Lung (tissue), 11 donors: ENCODE measurements at regions not wholly inside any gene's neighbourhood (a gene's known extent, or its start where the extent isn't known, plus 50 kb on each side); places are given as distances from the start of the nearest gene placed in this dataset.
A peak's percentile ranks its signal among the peaks of the same experiment; 100 is the strongest.

Source experiments
- ATAC-seq: fragments of 200-7000 bp; cut with Tn5 transposase; one replicate; pipeline ENCODE4 v1.9.1; 2020; ENCODE audit warnings: moderate number of reproducible peaks; ENCODE audit not compliant: insufficient read depth, low FRiP score
- DNase-seq, 3 donors: peaks; one replicate each; pipeline ENCODE4 v3.0.0-alpha.2; 2013 to 2017
- H3K27ac ChIP-seq, 2 donors: one replicate each; pipeline ENCODE4 v1.5.1; 2013; ENCODE audit warnings: mild to moderate bottlenecking in 2 of 2, moderate library complexity in 2 of 2, control low read depth in 1 of 2, inconsistent platforms in 1 of 2, low read depth in 1 of 2, low read length in 1 of 2
- H3K27me3 ChIP-seq, 3 donors: one replicate each; pipeline ENCODE4 v1.5.1; 2013; ENCODE audit warnings: low read length in 2 of 3; ENCODE audit not compliant: control insufficient read depth in 3 of 3, insufficient read depth in 3 of 3
- H3K36me3 ChIP-seq, 4 donors: one replicate each; pipeline ENCODE4 v1.5.1; 2013; ENCODE audit warnings: low read length in 4 of 4, mild to moderate bottlenecking in 1 of 4, moderate library complexity in 1 of 4; ENCODE audit not compliant: control insufficient read depth in 4 of 4, insufficient read depth in 4 of 4
- H3K4me1 ChIP-seq, 5 donors: one replicate each; pipeline ENCODE4 v1.5.1; 2013; ENCODE audit warnings: low read length in 5 of 5, mild to moderate bottlenecking in 2 of 5, moderate library complexity in 1 of 5; ENCODE audit not compliant: control insufficient read depth in 5 of 5, insufficient read depth in 5 of 5
- H3K4me3 ChIP-seq: one replicate; pipeline ENCODE4 v1.5.1; 2013; ENCODE audit warnings: mild to moderate bottlenecking, control low read depth, moderate library complexity
- H3K9ac ChIP-seq, 2 donors: one replicate each; pipeline ENCODE4 v1.5.1; 2013; ENCODE audit warnings: low read length in 2 of 2, control low read depth in 1 of 2; ENCODE audit not compliant: insufficient read depth in 1 of 2
- H3K9me3 ChIP-seq, 4 donors: one replicate each; pipeline ENCODE4 v1.5.1; 2013; ENCODE audit warnings: low read length in 3 of 4, mild to moderate bottlenecking in 1 of 4, moderate library complexity in 1 of 4; ENCODE audit not compliant: control insufficient read depth in 4 of 4, insufficient read depth in 3 of 4
- WGBS, 2 donors: extraction: QIAGEN DNeasy Blood & Tissue Kit; methylation state at CpG; one replicate each; pipeline ENCODE4 v1.1.7; 2013; 5-methylcytosine and 5-hydroxymethylcytosine counted together
- TF ChIP-seq, protein P1 (sequence below): IDR thresholded peaks from 2 replicates; pipeline ENCODE4 v1.5.1; 2012; ENCODE audit warnings: mild to moderate bottlenecking; ENCODE audit errors: control extremely low read depth, extremely low read depth
- donor health status: control.
- donor health status: control.
- donor health status: Bipolar disorder and iron deficiency.
- donor health status: healthy.
- donor health status: DM: yes; HTN: yes; CAD: no.

DNA sequence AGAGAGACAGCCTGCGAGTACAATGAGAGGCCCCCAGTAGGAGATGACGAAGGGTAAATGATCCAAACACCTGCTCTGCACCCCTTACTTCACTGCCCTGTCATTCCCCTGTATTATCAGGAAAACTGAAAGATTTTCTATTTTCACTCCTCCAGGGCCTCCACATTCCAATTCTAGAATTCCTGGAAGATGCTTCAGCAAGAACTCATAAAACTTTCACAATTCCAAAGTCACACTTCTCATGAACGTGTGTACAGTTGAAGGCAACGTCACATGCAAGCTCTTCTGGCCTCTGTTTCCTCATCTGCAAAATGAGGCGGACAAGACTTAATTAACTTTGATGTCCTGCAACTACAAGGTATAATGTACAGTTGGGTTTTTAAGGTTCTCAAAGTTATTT is 62.8 kb upstream of the SPATA12 start:
- H3K27me3 ChIP-seq, result no peaks in the 10 kb centered on the region
- no peak overlapping the region for H3K27ac ChIP-seq
- no peak overlapping the region for H3K9ac ChIP-seq
- no peaks in the 10 kb centered on the region for H3K36me3 ChIP-seq
- WGBS, 2 donors, result 85 to 87% methylated on average over 5 of the region's 5 CpGs
- ATAC-seq, result peak; percentile 53
- H3K9me3 ChIP-seq, result no peaks in the 10 kb centered on the region
- DNase-seq, result peak in 2 of 3 donors; percentile 36 to 39
- H3K4me3 ChIP-seq, result no peak overlapping the region
- peaks cover 0 to 13% (median 0%) of the 10 kb centered on the region in 5 donors for H3K4me1 ChIP-seq
- TF ChIP-seq, protein P1, sequence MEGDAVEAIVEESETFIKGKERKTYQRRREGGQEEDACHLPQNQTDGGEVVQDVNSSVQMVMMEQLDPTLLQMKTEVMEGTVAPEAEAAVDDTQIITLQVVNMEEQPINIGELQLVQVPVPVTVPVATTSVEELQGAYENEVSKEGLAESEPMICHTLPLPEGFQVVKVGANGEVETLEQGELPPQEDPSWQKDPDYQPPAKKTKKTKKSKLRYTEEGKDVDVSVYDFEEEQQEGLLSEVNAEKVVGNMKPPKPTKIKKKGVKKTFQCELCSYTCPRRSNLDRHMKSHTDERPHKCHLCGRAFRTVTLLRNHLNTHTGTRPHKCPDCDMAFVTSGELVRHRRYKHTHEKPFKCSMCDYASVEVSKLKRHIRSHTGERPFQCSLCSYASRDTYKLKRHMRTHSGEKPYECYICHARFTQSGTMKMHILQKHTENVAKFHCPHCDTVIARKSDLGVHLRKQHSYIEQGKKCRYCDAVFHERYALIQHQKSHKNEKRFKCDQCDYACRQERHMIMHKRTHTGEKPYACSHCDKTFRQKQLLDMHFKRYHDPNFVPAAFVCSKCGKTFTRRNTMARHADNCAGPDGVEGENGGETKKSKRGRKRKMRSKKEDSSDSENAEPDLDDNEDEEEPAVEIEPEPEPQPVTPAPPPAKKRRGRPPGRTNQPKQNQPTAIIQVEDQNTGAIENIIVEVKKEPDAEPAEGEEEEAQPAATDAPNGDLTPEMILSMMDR, result no peak

DNA sequence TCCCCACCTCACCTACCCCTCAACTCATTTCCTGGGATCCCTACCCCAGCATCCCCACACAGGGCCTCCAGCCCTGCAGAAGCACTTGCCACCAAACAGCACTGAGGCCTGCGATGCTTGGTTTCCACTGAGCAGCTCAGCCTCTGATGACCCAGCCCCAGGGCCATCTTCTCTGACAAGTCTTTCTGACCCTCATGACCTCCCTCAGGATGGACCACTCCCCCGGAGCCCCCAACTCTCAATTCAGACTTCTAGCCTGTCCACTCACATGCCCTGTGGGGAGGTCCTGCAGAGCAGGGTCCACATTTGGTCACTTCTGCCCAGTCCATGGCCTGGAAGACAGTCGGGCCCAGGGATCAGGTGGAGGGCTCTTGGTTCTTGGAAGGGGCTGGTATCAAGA is 63.4 kb upstream of the SPATA12 start:
- ATAC-seq (no peak), DNase-seq (no peak)
- Histone ChIP-seq H3K4me1 (peaks cover 0 to 13% (median 0%) of the 10 kb centered on the region in 5 donors), H3K9ac (no peak overlapping the region), H3K9me3 (no peaks in the 10 kb centered on the region), H3K36me3 (no peaks in the 10 kb centered on the region), H3K27me3 (no peaks in the 10 kb centered on the region), H3K4me3 (no peak overlapping the region), H3K27ac (no peak overlapping the region)
- 92 to 100% methylated on average over 3 of the region's 3 CpGs for WGBS, 2 donors
- TF ChIP-seq, protein P1, result no peak

DNA sequence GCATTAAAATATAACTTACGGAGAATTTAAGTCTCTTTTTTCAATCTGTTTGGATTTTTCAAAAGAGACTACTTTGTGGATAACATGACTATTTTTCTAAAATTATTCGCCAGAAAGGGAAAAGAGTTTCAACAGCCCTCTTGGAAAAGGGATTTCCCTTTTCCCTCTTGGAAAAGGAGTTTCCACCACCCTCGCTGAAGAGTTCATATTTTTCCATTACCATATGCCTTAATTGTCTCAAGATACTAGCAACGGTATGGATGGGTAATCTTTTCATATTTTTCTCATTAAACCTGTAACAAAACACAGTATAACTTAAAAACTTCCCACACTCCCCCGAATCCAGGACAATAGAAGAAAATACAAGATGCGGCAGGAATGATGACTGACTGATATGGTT is 66.1 kb upstream of the SPATA12 start:
- Histone ChIP-seq H3K9ac (no peak overlapping the region), H3K4me3 (no peak overlapping the region), H3K27me3 (no peaks in the 10 kb centered on the region), H3K9me3 (no peaks in the 10 kb centered on the region), H3K36me3 (no peaks in the 10 kb centered on the region), H3K4me1 (peaks cover 0 to 18% (median 4%) of the 10 kb centered on the region in 5 donors), H3K27ac (no peak overlapping the region)
- 93 to 96% methylated on average over 6 of the region's 6 CpGs for WGBS, 2 donors
- DNase-seq (no peak), ATAC-seq (no peak)
- TF ChIP-seq, protein P1, result no peak

DNA sequence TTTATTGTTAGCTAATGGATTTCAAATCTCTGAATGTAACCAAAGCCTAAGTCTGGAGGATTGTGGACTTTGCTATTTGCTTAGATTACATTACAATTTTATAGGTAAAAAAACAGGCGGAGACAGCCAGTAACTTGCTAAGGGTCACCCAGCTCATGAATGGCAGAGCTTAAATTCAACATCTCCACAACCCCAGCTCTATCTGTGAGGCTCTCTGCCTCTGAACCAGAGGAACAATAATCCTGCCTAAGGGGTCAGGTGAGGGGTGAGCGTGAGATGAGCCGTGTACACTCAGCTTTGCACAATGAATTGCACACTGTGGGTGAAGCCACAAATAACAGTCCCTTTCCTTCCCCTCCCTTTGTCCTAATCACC is 69.8 kb upstream of the SPATA12 start:
- ATAC-seq (no peak), DNase-seq (no peak)
- Histone ChIP-seq H3K4me3 (no peak overlapping the region), H3K36me3 (no peaks in the 10 kb centered on the region), H3K27me3 (no peaks in the 10 kb centered on the region), H3K27ac (no peak overlapping the region), H3K9me3 (no peaks in the 10 kb centered on the region), H3K9ac (no peak overlapping the region), H3K4me1 (peaks cover 0 to 25% (median 11%) of the 10 kb centered on the region in 5 donors)
- WGBS, 2 donors, result 73 to 83% methylated on average over 3 of the region's 3 CpGs
- TF ChIP-seq, protein P1, result no peak
